ENCODE measurements at regions not wholly inside any gene's neighbourhood (a gene's known extent, or its start where the extent isn't known, plus 50 kb on each side); places are given as distances from the start of the nearest gene placed in this dataset.

DNA sequence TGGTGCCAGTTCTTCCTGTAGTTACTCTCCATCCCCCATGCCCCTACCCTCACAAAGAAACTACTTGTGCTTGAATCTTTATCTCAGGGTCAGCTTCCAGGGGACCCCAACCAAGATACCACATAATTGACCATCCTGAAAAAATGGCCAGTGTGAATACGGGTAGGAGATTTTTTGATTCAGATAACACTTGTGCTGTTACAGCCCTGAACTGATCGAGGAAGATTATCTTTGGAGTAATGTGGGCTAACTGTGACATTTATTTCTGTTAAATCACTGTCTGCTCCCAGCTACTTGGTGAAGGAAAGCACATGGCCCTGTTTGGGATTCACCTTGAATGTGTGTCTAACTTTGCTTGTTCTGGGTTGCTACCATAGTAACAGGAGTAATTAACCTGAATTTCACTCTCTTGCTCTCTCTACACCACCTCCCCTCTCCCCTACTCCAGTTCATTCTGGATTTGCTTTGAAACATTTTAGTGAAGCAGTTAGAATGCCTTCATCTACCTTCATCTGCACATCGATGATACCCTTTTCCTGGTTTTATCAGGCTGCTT lies 219.6 kb upstream of the CHD6 start:
- no peaks in the 10 kb centered on the region for H3K9me3 ChIP-seq (replicated peaks)

DNA sequence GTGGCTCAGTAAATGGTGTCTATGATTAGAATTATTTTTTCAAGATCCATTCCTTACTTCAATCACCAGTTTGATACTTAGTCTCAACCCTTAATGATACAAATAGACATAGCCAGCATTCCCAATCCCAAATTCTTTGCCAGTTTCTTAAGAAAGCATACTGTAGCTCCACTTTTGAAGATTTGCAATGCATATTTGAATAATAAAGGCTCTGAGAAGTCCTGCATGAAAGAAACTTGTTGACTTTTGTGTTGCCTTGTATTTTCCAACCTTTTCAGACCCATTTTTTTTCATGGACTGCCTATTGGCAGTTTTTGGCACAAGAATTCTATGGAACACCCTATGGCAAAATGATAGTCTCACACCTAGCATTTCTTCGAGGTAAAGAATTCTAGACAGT lies 215.6 kb upstream of the CHD6 start:
- intact Hi-C loops (cut with micrococcal nuclease) = no loop called here
- H3K27me3 ChIP-seq (ENCODE audit: low read depth) = peaks cover 29% of the 10 kb centered on the region
- H3K27ac ChIP-seq (replicated peaks) = no peak overlapping the region
- H3K4me1 ChIP-seq = no peaks in the 10 kb centered on the region
- no peak for DNase-seq
- TF ChIP-seq, protein P1, sequence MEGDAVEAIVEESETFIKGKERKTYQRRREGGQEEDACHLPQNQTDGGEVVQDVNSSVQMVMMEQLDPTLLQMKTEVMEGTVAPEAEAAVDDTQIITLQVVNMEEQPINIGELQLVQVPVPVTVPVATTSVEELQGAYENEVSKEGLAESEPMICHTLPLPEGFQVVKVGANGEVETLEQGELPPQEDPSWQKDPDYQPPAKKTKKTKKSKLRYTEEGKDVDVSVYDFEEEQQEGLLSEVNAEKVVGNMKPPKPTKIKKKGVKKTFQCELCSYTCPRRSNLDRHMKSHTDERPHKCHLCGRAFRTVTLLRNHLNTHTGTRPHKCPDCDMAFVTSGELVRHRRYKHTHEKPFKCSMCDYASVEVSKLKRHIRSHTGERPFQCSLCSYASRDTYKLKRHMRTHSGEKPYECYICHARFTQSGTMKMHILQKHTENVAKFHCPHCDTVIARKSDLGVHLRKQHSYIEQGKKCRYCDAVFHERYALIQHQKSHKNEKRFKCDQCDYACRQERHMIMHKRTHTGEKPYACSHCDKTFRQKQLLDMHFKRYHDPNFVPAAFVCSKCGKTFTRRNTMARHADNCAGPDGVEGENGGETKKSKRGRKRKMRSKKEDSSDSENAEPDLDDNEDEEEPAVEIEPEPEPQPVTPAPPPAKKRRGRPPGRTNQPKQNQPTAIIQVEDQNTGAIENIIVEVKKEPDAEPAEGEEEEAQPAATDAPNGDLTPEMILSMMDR (IDR thresholded peaks at IDR 0.05; ENCODE audit: borderline replicate concordance) = no peak
- no peak overlapping the region for H3K4me3 ChIP-seq
- H3K36me3 ChIP-seq = no peaks in the 10 kb centered on the region
- peaks cover 6% of the 10 kb centered on the region for H3K9me3 ChIP-seq (replicated peaks)

More for the DNA sequence above, 219.6 kb upstream of the CHD6 start:
- Histone ChIP-seq H3K36me3 (no peaks in the 10 kb centered on the region), H3K27ac (replicated peaks) (no peak overlapping the region), H3K4me1 (no peaks in the 10 kb centered on the region), H3K27me3 (ENCODE audit: low read depth) (peaks cover 22% of the 10 kb centered on the region), H3K4me3 (no peak overlapping the region)
- no peak for DNase-seq
- TF ChIP-seq, protein P1 (IDR thresholded peaks at IDR 0.05; ENCODE audit: borderline replicate concordance) = no peak
- intact Hi-C loops (cut with micrococcal nuclease) = no loop called here

DNA sequence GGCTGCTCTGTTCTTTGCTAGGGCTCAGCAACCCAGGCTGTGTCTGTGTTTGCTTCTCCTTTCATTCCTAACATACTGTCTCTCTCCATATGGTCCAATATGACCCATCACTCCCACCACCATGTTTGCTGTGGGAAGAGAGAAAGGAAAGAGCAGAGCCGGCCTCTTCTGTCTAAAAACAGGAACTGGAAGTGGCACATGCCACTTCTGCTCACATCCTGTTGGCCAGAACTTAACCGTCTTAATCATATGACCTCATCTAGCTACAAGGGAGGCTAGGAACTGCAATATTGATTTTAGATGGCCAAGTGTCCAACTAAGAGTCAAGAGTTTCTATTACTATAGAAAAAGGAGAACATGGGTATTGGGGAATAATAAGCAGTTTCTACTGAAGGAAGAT lies 212.5 kb upstream of the CHD6 start:
- intact Hi-C loops (cut with micrococcal nuclease) = no loop called here
- Histone ChIP-seq H3K4me3 (no peak overlapping the region), H3K9me3 (replicated peaks) (peaks cover 6% of the 10 kb centered on the region), H3K27ac (replicated peaks) (no peak overlapping the region), H3K4me1 (no peaks in the 10 kb centered on the region), H3K27me3 (ENCODE audit: low read depth) (peaks cover 44% of the 10 kb centered on the region), H3K36me3 (no peaks in the 10 kb centered on the region)
- no peak for DNase-seq
- TF ChIP-seq, protein P1 (IDR thresholded peaks at IDR 0.05; ENCODE audit: borderline replicate concordance) = no peak

DNA sequence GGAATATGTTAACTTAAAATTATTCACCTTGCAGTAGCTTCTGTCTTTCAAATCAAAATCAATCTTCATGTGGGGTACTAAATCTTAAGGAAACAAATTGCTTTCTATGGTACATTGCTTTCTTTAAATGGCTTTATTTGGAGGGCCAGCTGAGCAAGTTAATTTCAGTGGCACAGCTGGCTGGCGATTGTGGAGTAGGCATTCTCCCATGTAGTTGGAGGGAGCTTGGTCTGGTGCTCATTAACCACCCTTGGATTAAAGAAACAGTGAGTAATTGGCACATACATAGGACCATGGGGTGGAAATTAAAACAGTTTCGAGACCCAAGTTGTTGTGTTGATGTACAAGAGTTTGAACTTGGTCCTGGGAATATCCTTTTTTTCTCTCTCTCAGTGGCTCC lies 201.3 kb upstream of the CHD6 start:
- peaks cover 11% of the 10 kb centered on the region for H3K27me3 ChIP-seq (ENCODE audit: low read depth)
- no peaks in the 10 kb centered on the region for H3K4me1 ChIP-seq
- no peaks in the 10 kb centered on the region for H3K36me3 ChIP-seq
- H3K9me3 ChIP-seq (replicated peaks) = peaks cover 7% of the 10 kb centered on the region
- no peak overlapping the region for H3K4me3 ChIP-seq
- DNase-seq = no peak
- H3K27ac ChIP-seq (replicated peaks) = no peak overlapping the region
- intact Hi-C loops (cut with micrococcal nuclease) = no loop called here
- TF ChIP-seq, protein P1 (IDR thresholded peaks at IDR 0.05; ENCODE audit: borderline replicate concordance) = no peak

DNA sequence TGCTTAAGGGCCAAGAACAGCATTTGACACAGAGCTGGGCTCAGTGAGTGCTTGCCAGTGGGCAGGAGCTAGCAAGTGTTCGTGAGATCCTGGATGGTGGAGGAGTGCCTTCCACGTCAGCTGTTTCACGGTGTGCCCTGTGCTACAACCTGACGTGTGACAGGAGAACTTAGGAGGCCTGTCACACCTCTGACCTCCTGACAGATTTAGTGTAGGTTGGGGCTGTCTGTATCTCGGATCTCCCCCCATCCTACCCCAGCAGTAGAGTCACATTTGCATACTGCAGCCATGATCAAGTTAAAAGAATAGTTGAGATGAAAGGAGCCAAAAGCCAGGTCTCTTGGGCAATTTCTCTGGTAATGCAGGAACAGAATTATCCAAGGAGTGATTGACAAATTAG lies 200.8 kb upstream of the CHD6 start:
- peaks cover 11% of the 10 kb centered on the region for H3K27me3 ChIP-seq (ENCODE audit: low read depth)
- H3K4me1 ChIP-seq = no peaks in the 10 kb centered on the region
- H3K4me3 ChIP-seq = no peak overlapping the region
- peaks cover 8% of the 10 kb centered on the region for H3K9me3 ChIP-seq (replicated peaks)
- intact Hi-C loops (cut with micrococcal nuclease) = no loop called here
- H3K27ac ChIP-seq (replicated peaks) = no peak overlapping the region
- DNase-seq = no peak
- TF ChIP-seq, protein P1 (IDR thresholded peaks at IDR 0.05; ENCODE audit: borderline replicate concordance) = no peak
- H3K36me3 ChIP-seq = no peaks in the 10 kb centered on the region
